NCI-H82 treated with DMSO at 0.1 percent for 48 hours (cell line): ENCODE measurements at regions not wholly inside any gene's neighbourhood (a gene's known extent, or its start where the extent isn't known, plus 50 kb on each side); places are given as distances from the start of the nearest gene placed in this dataset.
"Not testable (repeated sequence)": the region's sequence is repeated elsewhere in the genome, so short reads cannot be mapped to it uniquely, and the experiment has no call there.

Experiments
- DNase-seq: peaks from one replicate; lab custom pipeline; 2025; ENCODE audit not compliant: unreplicated experiment; lab: John Stamatoyannopoulos, UW

GRCh38 chr3:18562364-18563154 lies 137.4 kb upstream of the SATB1 start:
- no peak for DNase-seq

- DNase-seq = no peak
Measured at GRCh38 chr3:18559331-18559842, 134.2 kb upstream of the SATB1 start.

GRCh38 chr3:18558507-18558906 lies 133.4 kb upstream of the SATB1 start:
- DNase-seq = no peak

GRCh38 chr3:18557216-18557615 lies 132.1 kb upstream of the SATB1 start:
- DNase-seq = no peak

GRCh38 chr3:18556503-18557135 lies 131.5 kb upstream of the SATB1 start:
- no peak for DNase-seq

- DNase-seq = no peak
Measured at GRCh38 chr3:18556001-18556408, 130.9 kb upstream of the SATB1 start.

- not testable (repeated sequence) for DNase-seq
Measured at GRCh38 chr3:18552579-18553105, 127.5 kb upstream of the SATB1 start.

GRCh38 chr3:18546632-18547031 lies 121.5 kb upstream of the SATB1 start:
- no peak for DNase-seq

GRCh38 chr3:18544146-18544545 lies 119.0 kb upstream of the SATB1 start:
- no peak for DNase-seq

GRCh38 chr3:18538463-18539230 lies 113.5 kb upstream of the SATB1 start:
- no peak for DNase-seq

- no peak for DNase-seq
Measured at GRCh38 chr3:18533039-18533438, 107.9 kb upstream of the SATB1 start.

- no peak for DNase-seq
Measured at GRCh38 chr3:18531662-18532061, 106.5 kb upstream of the SATB1 start.

- no peak for DNase-seq
Measured at GRCh38 chr3:18529631-18530030, 104.5 kb upstream of the SATB1 start.

GRCh38 chr3:18527691-18528090 lies 102.6 kb upstream of the SATB1 start:
- DNase-seq = no peak

GRCh38 chr3:18526667-18527066 lies 101.5 kb upstream of the SATB1 start:
- DNase-seq = no peak

- DNase-seq = not testable (repeated sequence)
Measured at GRCh38 chr3:18516170-18516569, 91.0 kb upstream of the SATB1 start.

GRCh38 chr3:18513091-18513490 lies 88.0 kb upstream of the SATB1 start:
- no peak for DNase-seq

GRCh38 chr3:18512007-18512406 lies 86.9 kb upstream of the SATB1 start:
- DNase-seq = no peak

GRCh38 chr3:18510947-18511346 lies 85.8 kb upstream of the SATB1 start:
- no peak for DNase-seq

- no peak for DNase-seq
Measured at GRCh38 chr3:18507333-18507732, 82.2 kb upstream of the SATB1 start.

GRCh38 chr3:18505056-18505455 lies 79.9 kb upstream of the SATB1 start:
- no peak for DNase-seq
